GM12865 (cell line): ENCODE measurements at regions not wholly inside any gene's neighbourhood (a gene's known extent, or its start where the extent isn't known, plus 50 kb on each side); places are given as distances from the start of the nearest gene placed in this dataset.

Experiments
- DNase-seq: peaks from one replicate; pipeline ENCODE4 v3.0.0; 2010; ENCODE audit warnings: low read depth
- H3K4me3 ChIP-seq: 2 replicates; pipeline ENCODE4 v1.5.1; 2011; ENCODE audit warnings: mild to moderate bottlenecking, low read depth, low read length, control low read depth
- TF ChIP-seq, protein P1 (sequence below): IDR thresholded peaks from 2 replicates; pipeline ENCODE4 v1.5.1; 2011; ENCODE audit warnings: low read length, control low read depth, low read depth, inconsistent platforms; ENCODE audit not compliant: insufficient read depth; ENCODE audit errors: missing control alignments

DNA sequence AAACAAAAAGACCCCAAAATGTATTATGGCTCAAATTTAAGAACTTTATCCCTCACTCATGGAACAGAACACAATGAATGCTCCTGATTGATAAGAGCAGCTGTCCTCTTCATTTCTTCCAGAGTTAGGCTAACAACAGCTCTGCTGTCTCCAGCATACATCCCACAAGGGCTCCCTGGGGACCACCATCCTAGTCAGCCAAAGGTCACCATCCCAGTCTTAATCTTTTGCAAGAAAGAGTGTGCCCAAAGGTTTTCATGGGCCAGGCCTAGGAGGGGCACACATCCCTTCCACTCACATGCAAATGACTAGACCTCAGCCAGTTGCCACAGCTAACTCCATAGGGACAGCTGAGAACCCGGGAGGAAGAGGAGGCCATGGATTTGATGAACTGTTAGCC is 555.3 kb downstream of the BUD13 start:
- DNase-seq, result no peak
- no peak overlapping the region for H3K4me3 ChIP-seq
- TF ChIP-seq, protein P1, sequence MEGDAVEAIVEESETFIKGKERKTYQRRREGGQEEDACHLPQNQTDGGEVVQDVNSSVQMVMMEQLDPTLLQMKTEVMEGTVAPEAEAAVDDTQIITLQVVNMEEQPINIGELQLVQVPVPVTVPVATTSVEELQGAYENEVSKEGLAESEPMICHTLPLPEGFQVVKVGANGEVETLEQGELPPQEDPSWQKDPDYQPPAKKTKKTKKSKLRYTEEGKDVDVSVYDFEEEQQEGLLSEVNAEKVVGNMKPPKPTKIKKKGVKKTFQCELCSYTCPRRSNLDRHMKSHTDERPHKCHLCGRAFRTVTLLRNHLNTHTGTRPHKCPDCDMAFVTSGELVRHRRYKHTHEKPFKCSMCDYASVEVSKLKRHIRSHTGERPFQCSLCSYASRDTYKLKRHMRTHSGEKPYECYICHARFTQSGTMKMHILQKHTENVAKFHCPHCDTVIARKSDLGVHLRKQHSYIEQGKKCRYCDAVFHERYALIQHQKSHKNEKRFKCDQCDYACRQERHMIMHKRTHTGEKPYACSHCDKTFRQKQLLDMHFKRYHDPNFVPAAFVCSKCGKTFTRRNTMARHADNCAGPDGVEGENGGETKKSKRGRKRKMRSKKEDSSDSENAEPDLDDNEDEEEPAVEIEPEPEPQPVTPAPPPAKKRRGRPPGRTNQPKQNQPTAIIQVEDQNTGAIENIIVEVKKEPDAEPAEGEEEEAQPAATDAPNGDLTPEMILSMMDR, result no peak

DNA sequence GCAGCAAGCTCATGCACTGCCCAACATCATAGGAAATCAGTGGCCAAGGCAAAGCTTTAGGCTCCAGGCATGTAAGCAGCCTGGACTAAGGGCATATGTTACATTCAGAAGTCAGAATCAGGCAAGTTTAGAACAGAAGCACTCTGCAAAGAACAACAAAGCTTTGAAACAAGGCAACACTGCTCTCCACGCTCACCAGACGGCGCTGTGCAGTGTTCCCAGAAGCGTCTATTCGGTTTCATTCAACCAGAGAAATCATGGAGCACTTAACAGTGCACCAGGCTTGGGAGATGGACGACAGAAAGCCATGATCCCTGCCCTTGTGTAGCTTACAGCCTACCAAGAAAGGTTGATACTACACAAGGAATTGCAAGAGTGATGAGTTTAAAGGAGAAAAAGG is 555.8 kb downstream of the BUD13 start:
- TF ChIP-seq, protein P1, result peak; percentile 61
- DNase-seq, result peak; percentile 18

DNA sequence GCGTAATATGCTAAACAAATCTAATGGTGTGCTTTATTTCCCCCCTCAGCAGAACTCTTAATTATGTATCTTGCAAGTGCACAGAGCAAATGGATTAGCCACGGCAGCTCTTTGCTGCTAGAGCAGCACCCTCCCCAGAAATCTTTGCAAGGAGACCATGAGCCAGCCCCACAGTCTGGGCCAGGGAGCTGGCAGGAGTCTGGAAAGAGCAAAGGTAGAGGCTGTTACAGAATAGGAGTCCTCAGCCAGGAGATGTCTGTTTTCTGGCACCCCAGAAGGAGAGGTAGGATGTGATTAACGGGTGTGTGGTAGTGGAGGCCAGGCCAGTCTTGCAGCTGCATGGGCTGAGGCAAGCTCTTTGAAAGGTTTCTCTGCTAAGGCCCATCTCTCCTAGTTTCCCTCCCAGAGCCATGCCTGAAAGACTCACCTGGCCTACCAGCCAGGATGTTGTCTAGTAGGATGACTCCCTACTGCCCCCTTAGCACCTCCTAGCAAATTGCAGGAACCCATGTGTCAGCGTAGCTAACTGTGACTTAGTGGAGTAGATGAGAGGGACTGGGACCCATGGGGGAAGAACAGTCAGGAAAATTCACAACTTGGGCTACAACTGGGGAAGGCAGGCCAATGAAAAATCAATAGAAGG is 557.2 kb downstream of the BUD13 start:
- peak; percentile 17 for DNase-seq
- TF ChIP-seq, protein P1, result peak; percentile 30
- no peak overlapping the region for H3K4me3 ChIP-seq

More for the DNA sequence above, 555.8 kb downstream of the BUD13 start:
- no peak overlapping the region for H3K4me3 ChIP-seq

DNA sequence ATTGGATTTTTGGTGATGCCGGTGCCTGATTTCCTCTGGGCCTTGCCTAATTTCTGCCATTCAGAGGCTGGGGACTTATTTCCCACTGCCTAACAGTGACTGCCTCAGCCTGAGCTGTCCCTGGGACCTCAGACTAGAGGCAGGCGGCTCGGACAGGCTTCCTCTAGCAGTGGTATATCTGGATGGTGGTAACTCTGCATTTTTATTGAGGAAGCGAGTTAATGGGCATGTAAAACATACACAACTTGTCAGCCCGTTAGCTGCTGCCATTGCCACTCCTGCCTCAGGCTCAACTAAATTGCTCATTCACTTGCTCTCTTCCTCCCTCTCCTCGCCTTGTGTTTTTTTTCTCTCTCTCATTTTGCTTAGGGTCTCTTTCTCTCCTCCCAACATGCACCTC is 561.6 kb downstream of the BUD13 start:
- no peak for DNase-seq
- TF ChIP-seq, protein P1, result no peak
- H3K4me3 ChIP-seq, result no peak overlapping the region

DNA sequence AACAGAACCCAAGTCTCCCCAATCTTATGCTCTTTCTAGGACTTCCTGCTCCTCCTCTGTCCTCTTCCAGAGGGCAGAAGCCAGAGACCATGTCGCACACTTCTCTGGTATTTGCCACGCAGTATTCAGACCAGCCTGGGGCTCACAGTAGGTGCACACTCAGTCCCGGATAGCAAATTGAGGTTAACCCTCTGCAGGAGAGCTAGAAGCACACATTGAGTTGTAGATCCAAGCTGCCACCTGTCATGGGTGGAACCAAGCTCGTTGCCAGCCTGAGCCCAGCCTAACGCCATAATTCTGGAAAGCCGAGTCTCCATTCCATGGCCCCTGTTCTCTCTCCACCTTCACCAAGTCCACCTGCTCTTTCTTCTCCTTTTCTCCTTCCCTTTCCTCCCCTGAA is 562.1 kb downstream of the BUD13 start:
- TF ChIP-seq, protein P1, result no peak
- H3K4me3 ChIP-seq, result no peak overlapping the region
- DNase-seq, result no peak

DNA sequence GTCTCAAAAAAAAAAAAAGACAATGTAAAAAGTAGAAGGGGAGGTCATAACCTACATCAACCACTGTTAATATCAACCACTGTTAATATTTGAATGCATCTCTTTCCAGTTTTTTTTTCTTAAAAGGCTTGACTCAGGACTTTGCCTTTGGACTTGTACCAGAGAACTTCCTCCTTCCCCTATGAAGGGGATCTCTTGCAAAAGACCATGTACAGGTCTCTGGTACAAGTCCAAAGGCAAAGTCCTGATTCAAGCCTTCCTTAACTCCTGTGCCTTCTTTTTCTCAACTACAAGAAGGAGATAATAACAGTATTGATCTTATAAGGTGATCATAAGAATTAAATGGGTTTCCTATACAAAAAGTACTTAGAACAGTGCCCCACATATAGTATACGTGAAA is 563.5 kb downstream of the BUD13 start:
- DNase-seq, result no peak
- TF ChIP-seq, protein P1, result no peak
- no peak overlapping the region for H3K4me3 ChIP-seq

DNA sequence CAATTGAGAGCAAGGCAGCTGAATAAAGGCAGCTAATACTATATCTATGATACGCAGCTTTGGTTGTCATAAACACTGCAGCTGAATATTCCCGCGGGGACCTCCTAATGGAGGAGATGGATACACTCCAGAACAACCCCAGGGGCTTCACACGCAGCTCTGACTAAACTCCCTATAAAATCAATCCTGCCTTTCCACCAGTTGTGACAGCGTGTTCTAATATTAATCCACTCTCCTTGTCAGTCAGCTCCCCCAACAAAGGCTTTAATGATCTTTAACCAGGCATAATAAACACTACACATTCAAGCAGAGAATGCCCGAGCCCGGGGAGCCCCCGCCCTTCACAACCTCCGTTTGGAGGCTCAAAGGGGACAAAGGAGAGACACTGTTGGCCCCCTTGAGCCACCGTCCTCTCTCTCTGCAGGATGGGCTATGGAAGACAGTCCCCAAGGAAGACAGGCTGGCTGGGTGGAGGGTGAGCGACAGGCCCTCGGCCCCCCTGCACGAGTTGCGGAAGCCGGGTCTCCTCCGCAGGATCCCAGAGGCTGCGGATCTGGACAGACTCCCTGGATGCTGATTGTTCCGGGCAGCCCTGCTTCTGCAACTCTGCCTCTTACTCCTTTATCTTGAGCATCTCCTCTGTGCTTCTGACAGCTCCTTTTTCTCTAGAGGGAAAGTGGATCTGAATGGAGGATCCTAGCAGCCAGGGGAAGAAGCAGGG is 565.2 kb downstream of the BUD13 start:
- H3K4me3 ChIP-seq, result no peak overlapping the region

More for the DNA sequence above, 565.2 kb downstream of the BUD13 start:
- no peak for DNase-seq
- TF ChIP-seq, protein P1, result no peak
